IPS-20b (cell line): ENCODE measurements at regions not wholly inside any gene's neighbourhood (a gene's known extent, or its start where the extent isn't known, plus 50 kb on each side); places are given as distances from the start of the nearest gene placed in this dataset.

Experiments
- H3K27ac ChIP-seq: one replicate; pipeline ENCODE4 v1.5.1; 2013; ENCODE audit warnings: low read length
- H3K27me3 ChIP-seq: 2 replicates; pipeline ENCODE4 v1.6.1; 2013; ENCODE audit warnings: mild to moderate bottlenecking, low read length, inconsistent platforms; ENCODE audit not compliant: insufficient read depth
- H3K36me3 ChIP-seq: 2 replicates; pipeline ENCODE4 v1.6.1; 2013; ENCODE audit warnings: low read depth, mild to moderate bottlenecking, inconsistent platforms, low read length, moderate library complexity; ENCODE audit not compliant: insufficient read depth
- H3K4me1 ChIP-seq: 2 replicates; pipeline ENCODE4 v1.6.1; 2013; ENCODE audit warnings: mild to moderate bottlenecking, control low read depth, inconsistent platforms, low read length, moderate library complexity; ENCODE audit not compliant: insufficient read depth
- H3K4me3 ChIP-seq: 2 replicates; pipeline ENCODE4 v1.5.1; 2013; ENCODE audit warnings: mild to moderate bottlenecking, low read length, inconsistent platforms
- H3K9ac ChIP-seq: 2 replicates; pipeline ENCODE4 v1.6.1; 2013; ENCODE audit warnings: low read depth, mild to moderate bottlenecking, inconsistent platforms, low read length, moderate library complexity
- H3K9me3 ChIP-seq: 2 replicates; pipeline ENCODE4 v1.6.1; 2013; ENCODE audit warnings: mild to moderate bottlenecking, low read depth, low read length, inconsistent platforms; ENCODE audit not compliant: insufficient read depth

DNA sequence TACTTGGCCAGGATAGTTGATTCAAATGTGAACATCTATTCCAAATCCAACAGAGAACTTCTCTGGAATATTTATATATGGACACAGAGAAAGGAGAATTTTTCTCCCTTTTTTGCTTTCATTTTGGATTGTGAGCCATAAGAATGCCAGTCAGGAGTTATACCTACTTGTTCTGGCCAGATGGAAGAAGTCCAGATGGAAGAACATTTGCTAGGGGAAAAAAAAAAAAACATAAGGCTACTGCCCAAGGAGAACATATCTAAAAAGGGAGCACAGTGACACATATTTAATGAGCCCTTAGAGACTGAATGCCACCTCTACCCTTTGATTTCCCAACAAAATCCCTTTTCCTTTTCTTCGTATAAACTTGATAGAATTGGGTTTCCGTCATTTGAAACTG is 61.7 kb upstream of the PPP2R2B start:
- Histone ChIP-seq H3K27ac (no peak overlapping the region), H3K4me3 (no peak overlapping the region), H3K9me3 (no peaks in the 10 kb centered on the region), H3K36me3 (no peaks in the 10 kb centered on the region), H3K9ac (no peak overlapping the region), H3K4me1 (peaks cover 5% of the 10 kb centered on the region; the same call in 1 of the 2 replicates), H3K27me3 (no peaks in the 10 kb centered on the region)

DNA sequence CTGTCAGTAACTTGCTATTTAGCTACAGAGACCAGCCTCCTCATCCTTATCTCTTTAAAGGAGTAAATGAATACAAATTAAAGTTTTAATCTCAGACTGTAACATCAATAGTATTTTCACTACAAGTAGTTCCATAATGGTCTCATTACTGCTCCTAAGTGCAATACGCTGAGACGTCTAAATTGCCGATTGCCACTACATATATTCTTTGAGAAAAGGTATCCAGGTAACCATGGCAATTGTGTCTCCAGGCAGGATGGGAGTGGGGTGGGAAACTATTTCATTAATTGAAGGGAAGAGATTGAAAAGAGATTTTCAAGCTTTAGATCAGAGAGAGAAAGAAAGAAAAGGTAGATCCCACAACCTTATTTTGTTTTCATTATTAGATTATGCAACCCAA is 65.5 kb upstream of the PPP2R2B start:
- Histone ChIP-seq H3K9me3 (no peaks in the 10 kb centered on the region), H3K4me1 (no peaks in the 10 kb centered on the region), H3K27me3 (no peaks in the 10 kb centered on the region), H3K9ac (no peak overlapping the region), H3K4me3 (no peak overlapping the region), H3K36me3 (no peaks in the 10 kb centered on the region), H3K27ac (no peak overlapping the region)

DNA sequence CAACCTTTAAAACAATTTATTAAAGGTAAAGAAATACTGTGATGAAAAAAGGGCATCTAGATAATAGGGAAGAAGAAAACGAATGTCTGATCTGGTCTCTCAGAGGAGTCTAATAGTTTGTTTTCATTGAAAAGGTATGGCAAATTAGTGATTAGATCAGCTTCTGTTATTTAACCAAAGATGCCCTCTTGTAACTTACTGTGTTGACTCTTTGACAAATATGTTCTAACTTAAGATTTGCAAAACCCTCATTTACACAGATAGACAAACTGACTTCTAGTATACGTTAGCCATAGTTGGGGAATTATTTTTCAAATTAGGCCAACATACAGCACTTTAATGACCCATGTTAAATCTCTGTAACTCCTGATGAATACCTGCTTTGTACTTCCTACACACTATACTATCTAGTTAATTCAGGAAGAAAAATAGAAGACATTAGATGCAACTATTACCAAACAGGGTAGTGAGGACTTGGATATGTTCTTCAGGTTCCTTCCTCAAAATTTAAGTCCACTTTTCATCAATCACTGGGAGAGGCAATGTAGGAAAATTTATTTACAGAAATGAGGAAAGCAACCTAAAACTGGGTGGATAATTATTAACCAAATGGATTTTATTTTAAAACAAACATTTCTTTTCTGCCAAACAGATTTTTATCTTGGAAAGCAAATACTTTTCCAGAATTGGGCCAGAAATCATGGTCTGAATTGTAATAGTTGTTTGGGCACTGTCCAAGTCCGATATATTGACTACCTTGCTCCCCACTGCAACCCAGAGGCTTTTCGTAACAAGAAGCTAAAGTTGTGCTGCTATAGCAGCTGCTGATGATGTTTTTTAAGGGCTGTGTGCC is 66.4 kb upstream of the PPP2R2B start:
- no peak overlapping the region for H3K27ac ChIP-seq
- no peak overlapping the region for H3K4me3 ChIP-seq
- no peaks in the 10 kb centered on the region for H3K27me3 ChIP-seq
- no peaks in the 10 kb centered on the region for H3K36me3 ChIP-seq
- no peaks in the 10 kb centered on the region for H3K4me1 ChIP-seq
- no peaks in the 10 kb centered on the region for H3K9me3 ChIP-seq
- no peak overlapping the region for H3K9ac ChIP-seq

DNA sequence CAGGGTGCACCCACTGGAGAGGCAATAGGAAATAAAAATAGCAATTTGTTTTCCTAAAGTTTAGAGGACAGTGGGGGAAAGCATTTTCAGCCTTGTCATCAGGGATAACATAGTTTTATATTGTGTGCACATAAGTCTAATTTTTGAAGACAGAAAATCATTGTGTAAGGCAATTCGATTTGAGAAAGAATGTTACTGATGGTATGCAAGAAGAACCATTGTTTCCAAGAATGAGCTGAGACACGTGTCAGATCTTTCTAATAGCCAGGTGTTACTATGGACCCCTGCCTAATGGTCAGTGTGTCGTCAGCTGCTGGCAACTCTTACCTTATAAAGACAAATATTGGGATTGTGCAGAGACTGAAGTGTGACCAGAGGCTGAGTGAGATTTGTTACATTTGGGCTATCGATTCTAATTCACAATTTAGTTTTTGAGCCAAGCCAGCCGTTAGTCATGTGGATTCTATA is 67.1 kb upstream of the PPP2R2B start:
- Histone ChIP-seq H3K27ac (no peak overlapping the region), H3K27me3 (no peaks in the 10 kb centered on the region), H3K36me3 (no peaks in the 10 kb centered on the region), H3K9me3 (no peaks in the 10 kb centered on the region), H3K4me1 (no peaks in the 10 kb centered on the region), H3K9ac (no peak overlapping the region), H3K4me3 (no peak overlapping the region)

DNA sequence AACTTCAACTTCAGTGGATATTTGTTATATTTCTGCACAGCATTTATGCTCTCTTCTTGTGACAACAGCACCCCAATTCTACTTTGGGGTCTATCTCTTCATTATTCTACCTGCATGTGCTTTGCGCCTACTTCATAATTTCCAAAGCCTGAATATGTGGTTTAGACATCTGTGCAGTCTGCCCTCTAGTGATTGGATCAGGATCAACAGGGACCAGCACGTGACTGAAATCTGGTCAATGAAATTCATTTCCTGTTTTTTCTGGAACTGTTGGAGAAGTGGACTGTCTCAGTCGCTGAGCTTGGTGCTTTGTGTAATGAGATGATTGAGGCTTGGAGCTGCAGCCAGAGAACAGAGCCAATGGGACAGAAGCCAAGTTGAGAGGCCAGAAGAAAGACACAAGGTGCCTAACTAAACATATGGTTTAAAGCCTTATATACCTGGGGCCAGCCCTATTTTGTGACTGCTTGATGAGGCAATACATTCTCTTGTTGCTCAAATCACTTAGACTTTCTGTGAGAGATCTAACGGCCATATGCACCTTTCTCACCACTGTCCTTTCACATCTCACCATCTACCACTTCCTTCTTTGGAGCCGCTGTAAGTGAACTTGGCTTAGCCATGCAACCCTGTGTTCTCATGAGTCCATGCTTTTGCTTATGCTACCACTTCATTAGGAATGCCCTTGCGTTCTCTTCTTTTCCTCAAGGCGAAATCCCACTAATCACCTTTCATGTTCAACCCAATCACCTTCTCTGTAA is 68.8 kb upstream of the PPP2R2B start:
- H3K4me3 ChIP-seq, result no peak overlapping the region
- no peaks in the 10 kb centered on the region for H3K27me3 ChIP-seq
- H3K4me1 ChIP-seq, result peaks cover 5% of the 10 kb centered on the region; the same call in 1 of the 2 replicates
- H3K36me3 ChIP-seq, result no peaks in the 10 kb centered on the region
- H3K9ac ChIP-seq, result no peak overlapping the region
- H3K27ac ChIP-seq, result no peak overlapping the region
- H3K9me3 ChIP-seq, result no peaks in the 10 kb centered on the region

DNA sequence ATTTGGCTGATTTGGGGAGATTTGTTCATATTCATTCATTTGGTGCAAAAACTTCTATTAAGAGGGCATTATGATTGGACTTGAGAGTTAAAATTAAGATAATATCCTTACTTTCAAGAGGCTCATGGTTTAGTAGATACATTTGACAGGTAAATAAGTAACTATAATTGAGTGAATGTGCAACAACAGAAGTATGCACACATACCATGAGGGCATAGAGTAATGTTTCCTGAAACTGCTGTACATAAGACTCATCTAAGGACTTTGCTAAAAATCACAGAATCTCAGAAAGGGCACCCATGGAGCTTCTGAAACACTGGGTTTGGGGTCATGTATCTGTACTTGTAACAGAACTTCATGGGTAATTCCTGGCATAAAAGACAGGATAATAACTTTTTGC is 70.1 kb upstream of the PPP2R2B start:
- Histone ChIP-seq H3K27ac (no peak overlapping the region), H3K36me3 (no peaks in the 10 kb centered on the region), H3K4me3 (no peak overlapping the region), H3K4me1 (peaks cover 9% of the 10 kb centered on the region; the same call in 1 of the 2 replicates), H3K9ac (no peak overlapping the region), H3K27me3 (no peaks in the 10 kb centered on the region), H3K9me3 (no peaks in the 10 kb centered on the region)

DNA sequence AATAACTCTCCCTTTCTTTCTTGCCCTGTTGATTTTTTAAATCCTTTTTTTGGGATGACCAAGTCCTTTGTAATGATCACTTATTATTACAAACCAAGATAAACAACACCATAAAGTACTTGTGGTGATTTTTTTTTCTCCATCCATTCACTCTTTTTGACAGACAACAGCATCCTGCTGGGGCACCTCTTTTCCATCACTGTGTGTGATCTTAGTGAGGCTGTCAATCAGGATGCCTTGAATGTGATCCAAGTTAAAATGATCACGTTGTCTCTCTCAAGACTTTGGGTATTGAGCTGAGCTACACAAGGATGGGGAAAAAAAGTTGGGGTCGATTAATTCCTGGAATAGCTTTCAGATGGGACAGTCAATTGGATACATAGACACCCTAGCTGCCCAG is 73.6 kb upstream of the PPP2R2B start:
- Histone ChIP-seq H3K9ac (no peak overlapping the region), H3K27ac (no peak overlapping the region), H3K27me3 (no peaks in the 10 kb centered on the region), H3K9me3 (no peaks in the 10 kb centered on the region), H3K36me3 (no peaks in the 10 kb centered on the region), H3K4me3 (no peak overlapping the region), H3K4me1 (peaks cover 9% of the 10 kb centered on the region; the same call in 1 of the 2 replicates)

DNA sequence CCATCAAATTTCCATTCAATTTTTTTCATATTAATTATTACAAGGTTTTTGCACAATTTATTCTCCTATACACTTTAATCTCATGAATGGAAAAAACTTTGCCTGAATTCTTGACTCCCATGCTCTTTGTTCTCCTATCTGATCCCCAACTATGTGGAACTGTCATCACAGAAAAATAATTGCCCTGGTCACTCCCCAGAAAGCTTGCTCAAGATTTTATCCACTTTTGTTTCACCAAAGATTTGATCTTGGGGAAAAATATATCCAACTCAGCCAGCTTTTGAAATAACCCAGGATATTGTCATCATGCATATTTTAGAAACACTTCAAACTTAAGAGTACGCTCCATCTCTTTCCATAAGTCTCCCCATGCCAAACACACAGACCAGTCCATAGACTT is 77.7 kb upstream of the PPP2R2B start:
- H3K27me3 ChIP-seq, result no peaks in the 10 kb centered on the region
- H3K36me3 ChIP-seq, result no peaks in the 10 kb centered on the region
- no peak overlapping the region for H3K9ac ChIP-seq
- H3K9me3 ChIP-seq, result no peaks in the 10 kb centered on the region
- H3K4me3 ChIP-seq, result no peak overlapping the region
- no peak overlapping the region for H3K27ac ChIP-seq
- H3K4me1 ChIP-seq, result peaks cover 11% of the 10 kb centered on the region; the same call in 1 of the 2 replicates

DNA sequence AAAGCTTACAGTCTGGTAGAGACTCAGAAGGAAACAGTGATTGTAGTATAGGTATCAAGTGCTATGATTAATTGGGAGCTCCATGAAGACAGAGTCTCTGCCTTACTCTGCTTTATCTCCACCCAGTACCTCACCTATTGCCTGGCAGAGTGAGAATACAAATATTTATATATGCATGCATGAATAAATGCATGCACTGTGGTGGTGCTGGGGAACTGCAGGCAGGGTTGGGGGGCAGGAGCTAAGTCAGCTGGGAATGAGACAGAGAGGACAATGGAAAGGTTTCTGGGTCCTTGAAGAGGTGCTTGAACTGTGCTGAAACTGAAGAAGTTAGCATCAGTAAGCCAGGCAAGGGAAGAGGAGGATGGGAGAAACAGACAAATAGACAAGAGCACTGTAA is 80.8 kb upstream of the PPP2R2B start:
- Histone ChIP-seq H3K27ac (no peak overlapping the region), H3K4me1 (peaks cover 2% of the 10 kb centered on the region; the same call in 1 of the 2 replicates), H3K27me3 (no peaks in the 10 kb centered on the region), H3K9me3 (no peaks in the 10 kb centered on the region), H3K36me3 (no peaks in the 10 kb centered on the region), H3K9ac (no peak overlapping the region), H3K4me3 (no peak overlapping the region)

DNA sequence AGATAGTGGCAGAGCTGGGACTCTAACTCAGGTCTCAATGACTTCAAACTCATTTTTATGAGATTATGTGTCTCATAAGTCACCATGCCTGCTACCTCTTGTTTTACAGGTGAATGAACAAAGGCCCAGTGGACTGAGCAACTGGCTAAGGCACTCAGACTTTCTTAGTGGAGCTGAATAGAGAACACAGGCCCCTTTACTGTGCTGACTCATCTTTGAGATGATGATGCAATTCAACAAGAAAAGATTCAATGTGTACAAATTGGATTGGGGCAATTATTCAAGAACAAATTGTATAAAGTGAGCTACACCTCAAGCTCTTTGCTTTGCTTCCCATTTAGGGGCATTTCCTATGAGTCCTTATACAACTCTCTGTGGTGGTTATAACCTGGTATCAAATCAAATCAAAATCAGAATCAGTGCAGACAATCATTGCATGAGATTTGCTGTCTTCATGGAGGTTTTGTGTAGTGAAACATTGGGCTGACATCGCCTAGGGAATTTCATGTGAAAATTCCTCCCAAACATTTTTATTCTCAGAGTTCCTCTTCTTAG is 84.3 kb upstream of the PPP2R2B start:
- Histone ChIP-seq H3K4me3 (no peak overlapping the region), H3K4me1 (peaks cover 2% of the 10 kb centered on the region; the same call in 1 of the 2 replicates), H3K27me3 (no peaks in the 10 kb centered on the region), H3K9me3 (no peaks in the 10 kb centered on the region), H3K9ac (no peak overlapping the region), H3K27ac (no peak overlapping the region), H3K36me3 (no peaks in the 10 kb centered on the region)

DNA sequence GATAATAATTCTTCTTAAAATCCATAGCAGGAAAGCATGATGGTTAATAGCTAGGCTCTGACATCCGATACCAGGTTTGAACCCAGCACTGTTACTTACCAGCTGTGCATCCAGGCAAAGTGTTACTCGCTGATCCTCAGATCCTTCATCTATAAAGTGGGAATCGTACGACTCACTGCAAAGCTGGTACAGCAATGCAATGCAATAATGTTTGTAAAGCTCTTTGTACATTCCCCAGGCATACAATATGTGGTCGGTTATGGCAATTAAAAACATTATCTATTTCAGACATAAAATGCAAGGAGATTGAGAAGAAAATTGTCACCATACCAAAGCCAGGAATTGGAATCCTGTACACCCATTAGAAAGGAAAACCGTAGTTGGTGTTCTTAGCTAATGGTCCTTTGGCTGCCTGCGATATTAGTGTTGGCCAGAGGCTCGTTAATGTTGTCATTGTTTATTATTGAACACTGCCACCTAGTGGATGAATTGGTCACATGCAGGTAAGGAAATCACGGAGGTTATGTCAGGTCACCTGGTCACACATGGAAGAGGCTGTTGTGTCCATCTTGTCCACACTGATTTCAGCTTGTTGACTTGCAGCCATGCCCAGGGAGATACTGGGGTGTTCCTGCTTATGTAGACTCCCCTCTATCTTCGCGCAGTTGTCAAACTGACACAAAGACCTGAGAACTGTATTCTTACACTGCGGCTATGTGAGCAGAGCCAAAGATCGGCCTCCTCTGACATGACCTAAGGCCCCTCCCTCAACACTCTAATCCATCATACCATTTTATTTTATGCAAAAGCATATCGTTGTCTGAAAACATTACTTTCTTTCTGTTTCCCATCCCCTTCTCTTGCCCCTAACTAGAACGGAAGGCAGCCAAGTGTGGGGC is 87.5 kb upstream of the PPP2R2B start:
- Histone ChIP-seq H3K4me1 (no peaks in the 10 kb centered on the region), H3K36me3 (no peaks in the 10 kb centered on the region), H3K9me3 (no peaks in the 10 kb centered on the region), H3K9ac (no peak overlapping the region), H3K27ac (no peak overlapping the region), H3K27me3 (no peaks in the 10 kb centered on the region), H3K4me3 (no peak overlapping the region)
